ENCODE measurements at regions not wholly inside any gene's neighbourhood (a gene's known extent, or its start where the extent isn't known, plus 50 kb on each side); places are given as distances from the start of the nearest gene placed in this dataset.

- DNase-seq, result no peak
These were observed 503.4 kb downstream of the PLXNA4 start for GRCh38 chr7:132072873-132073272.

GRCh38 chr7:132072165-132072564, 504.1 kb downstream of the PLXNA4 start:
- no peak for DNase-seq

- DNase-seq, result no peak
These were observed 507.0 kb downstream of the PLXNA4 start for GRCh38 chr7:132069306-132069705.

GRCh38 chr7:132066761-132067171, 509.5 kb downstream of the PLXNA4 start:
- DNase-seq, result no peak

- DNase-seq, result no peak
These were observed 509.7 kb upstream of the PODXL start for GRCh38 chr7:132065989-132066603.

GRCh38 chr7:132065193-132065988, 509.0 kb upstream of the PODXL start:
- DNase-seq, result no peak

- DNase-seq, result no peak
These were observed 507.4 kb upstream of the PODXL start for GRCh38 chr7:132063800-132064199.

GRCh38 chr7:132061937-132062336, 505.5 kb upstream of the PODXL start:
- DNase-seq, result no peak

GRCh38 chr7:132059141-132059540, 502.7 kb upstream of the PODXL start:
- DNase-seq, result no peak

GRCh38 chr7:132055336-132056120, 499.1 kb upstream of the PODXL start:
- DNase-seq, result no peak

GRCh38 chr7:132053871-132054270, 497.4 kb upstream of the PODXL start:
- DNase-seq, result no peak

- DNase-seq, result no peak
These were observed 494.9 kb upstream of the PODXL start for GRCh38 chr7:132051311-132051710.

GRCh38 chr7:132049462-132050304, 493.3 kb upstream of the PODXL start:
- DNase-seq, result peak in 1 of 2 experiments; percentile 9

- DNase-seq, result no peak
These were observed 489.1 kb upstream of the PODXL start for GRCh38 chr7:132045481-132045980.

GRCh38 chr7:132045002-132045401, 488.6 kb upstream of the PODXL start:
- DNase-seq, result no peak

GRCh38 chr7:132044247-132044646, 487.8 kb upstream of the PODXL start:
- DNase-seq, result no peak

- DNase-seq, result no peak
These were observed 484.7 kb upstream of the PODXL start for GRCh38 chr7:132041108-132041507.

GRCh38 chr7:132035517-132036362, 479.3 kb upstream of the PODXL start:
- DNase-seq, result no peak

GRCh38 chr7:132034748-132035416, 478.5 kb upstream of the PODXL start:
- no peak for DNase-seq

GRCh38 chr7:132030883-132031282, 474.5 kb upstream of the PODXL start:
- no peak for DNase-seq

GRCh38 chr7:132030086-132030568, 473.7 kb upstream of the PODXL start:
- DNase-seq, result no peak
